Progenitor cell of endocrine pancreas (in vitro differentiated cells): ENCODE measurements at regions not wholly inside any gene's neighbourhood (a gene's known extent, or its start where the extent isn't known, plus 50 kb on each side); places are given as distances from the start of the nearest gene placed in this dataset.

Experiments
- DNase-seq: peaks from one replicate; pipeline ENCODE4 v3.0.0; 2021; ENCODE audit warnings: low spot score; ENCODE audit not compliant: unreplicated experiment
- H3K27ac Mint-ChIP-seq: 2 replicates; pipeline ENCODE4 v1.8.0; 2021; ENCODE audit warnings: mild to moderate bottlenecking, moderate library complexity, mixed read lengths
- H3K27me3 Mint-ChIP-seq: 2 replicates; pipeline ENCODE4 v1.8.0; 2021; ENCODE audit warnings: mixed read lengths
- H3K36me3 Mint-ChIP-seq: 2 replicates; pipeline ENCODE4 v1.8.0; 2022; ENCODE audit warnings: mixed read lengths; ENCODE audit not compliant: insufficient read depth
- H3K4me1 Mint-ChIP-seq: 2 replicates; pipeline ENCODE4 v1.8.0; 2021; ENCODE audit warnings: low read depth, mixed read lengths
- H3K4me3 Mint-ChIP-seq: 2 replicates; pipeline ENCODE4 v1.8.0; 2021; ENCODE audit warnings: low read depth, mild to moderate bottlenecking, moderate library complexity, mixed read lengths
- H3K9me3 Mint-ChIP-seq: 2 replicates; pipeline ENCODE4 v1.8.0; 2021; ENCODE audit warnings: low read depth, mixed read lengths
- CTCF ChIP-seq: fragments of 200-600 bp; sonication (generic); IDR thresholded peaks from one replicate; pipeline ENCODE4 v1.5.0; 2021; ENCODE audit warnings: antibody characterized with exemption, mild to moderate bottlenecking; ENCODE audit not compliant: unreplicated experiment

GRCh38 chr2:190596993-190597392, 51.9 kb upstream of the NAB1 start:
- H3K27ac Mint-ChIP-seq: no peak overlapping the region
- TF ChIP-seq CTCF: no peak
- H3K9me3 Mint-ChIP-seq: peaks cover 3% of the 10 kb centered on the region
- H3K4me3 Mint-ChIP-seq: no peak overlapping the region
- no peak for DNase-seq
- peaks cover 3% of the 10 kb centered on the region for H3K27me3 Mint-ChIP-seq
- peaks cover 11% of the 10 kb centered on the region for H3K4me1 Mint-ChIP-seq
- peaks cover 1% of the 10 kb centered on the region for H3K36me3 Mint-ChIP-seq

- Mint-ChIP-seq H3K27ac (no peak overlapping the region), H3K4me3 (no peak overlapping the region), H3K4me1 (peaks cover 11% of the 10 kb centered on the region), H3K9me3 (peaks cover 3% of the 10 kb centered on the region), H3K27me3 (peaks cover 4% of the 10 kb centered on the region), H3K36me3 (peaks cover 1% of the 10 kb centered on the region)
- DNase-seq: no peak
- TF ChIP-seq CTCF: no peak
These were observed 50.3 kb upstream of the NAB1 start for GRCh38 chr2:190598621-190599020.

- H3K36me3 Mint-ChIP-seq: peaks cover 1% of the 10 kb centered on the region
- no peak for TF ChIP-seq CTCF
- no peak overlapping the region for H3K4me3 Mint-ChIP-seq
- no peak overlapping the region for H3K27ac Mint-ChIP-seq
- peaks cover 4% of the 10 kb centered on the region for H3K27me3 Mint-ChIP-seq
- DNase-seq: no peak
- H3K9me3 Mint-ChIP-seq: peaks cover 3% of the 10 kb centered on the region
- peaks cover 11% of the 10 kb centered on the region for H3K4me1 Mint-ChIP-seq
These were observed 49.8 kb upstream of the NAB1 start for GRCh38 chr2:190599073-190599472.
